ENCODE measurements at regions not wholly inside any gene's neighbourhood (a gene's known extent, or its start where the extent isn't known, plus 50 kb on each side); places are given as distances from the start of the nearest gene placed in this dataset.

- TF ChIP-seq CTCF (conservative IDR thresholded peaks at IDR 0.05), result no peak
- no peak for DNase-seq (ENCODE audit: extremely low spot score, unreplicated experiment)
- H3K4me3 Mint-ChIP-seq, result no peak overlapping the region
- peaks cover 5% of the 10 kb centered on the region for H3K9me3 Mint-ChIP-seq
- H3K27me3 Mint-ChIP-seq, result no peaks in the 10 kb centered on the region
- no peaks in the 10 kb centered on the region for H3K4me1 Mint-ChIP-seq (ENCODE audit: unreplicated experiment)
- H3K27ac Mint-ChIP-seq, result no peak overlapping the region
- no peaks in the 10 kb centered on the region for H3K36me3 Mint-ChIP-seq
These were observed 482.0 kb upstream of the LRRTM1 start for GRCh38 chr2:80786584-80786983.

- Mint-ChIP-seq H3K9me3 (peaks cover 5% of the 10 kb centered on the region), H3K4me3 (no peak overlapping the region), H3K27me3 (no peaks in the 10 kb centered on the region), H3K36me3 (no peaks in the 10 kb centered on the region), H3K4me1 (ENCODE audit: unreplicated experiment) (no peaks in the 10 kb centered on the region), H3K27ac (no peak overlapping the region)
- no peak for DNase-seq (ENCODE audit: extremely low spot score, unreplicated experiment)
- no peak for TF ChIP-seq CTCF (conservative IDR thresholded peaks at IDR 0.05)
These were observed 474.2 kb upstream of the LRRTM1 start for GRCh38 chr2:80778704-80779103.

- no peak for TF ChIP-seq CTCF (conservative IDR thresholded peaks at IDR 0.05)
- H3K9me3 Mint-ChIP-seq, result no peaks in the 10 kb centered on the region
- DNase-seq (ENCODE audit: extremely low spot score, unreplicated experiment), result no peak
These were observed 444.0 kb upstream of the LRRTM1 start for GRCh38 chr2:80748592-80748991.

GRCh38 chr2:80737047-80737446 is 432.5 kb upstream of the LRRTM1 start:
- H3K27ac Mint-ChIP-seq, result no peak overlapping the region
- H3K36me3 Mint-ChIP-seq, result no peaks in the 10 kb centered on the region
- no peak for TF ChIP-seq CTCF (conservative IDR thresholded peaks at IDR 0.05)
- H3K4me1 Mint-ChIP-seq (ENCODE audit: unreplicated experiment), result no peaks in the 10 kb centered on the region
- peaks cover 8% of the 10 kb centered on the region for H3K9me3 Mint-ChIP-seq
- no peak overlapping the region for H3K4me3 Mint-ChIP-seq
- no peak for DNase-seq (ENCODE audit: extremely low spot score, unreplicated experiment)
- H3K27me3 Mint-ChIP-seq, result no peaks in the 10 kb centered on the region

More at GRCh38 chr2:80748592-80748991, 444.0 kb upstream of the LRRTM1 start:
- no peak overlapping the region for H3K4me3 Mint-ChIP-seq
- no peaks in the 10 kb centered on the region for H3K36me3 Mint-ChIP-seq
- no peak overlapping the region for H3K27ac Mint-ChIP-seq
- no peaks in the 10 kb centered on the region for H3K27me3 Mint-ChIP-seq
- no peaks in the 10 kb centered on the region for H3K4me1 Mint-ChIP-seq (ENCODE audit: unreplicated experiment)

- H3K4me1 Mint-ChIP-seq (ENCODE audit: unreplicated experiment), result no peaks in the 10 kb centered on the region
- no peak for TF ChIP-seq CTCF (conservative IDR thresholded peaks at IDR 0.05)
- peaks cover 2% of the 10 kb centered on the region for H3K9me3 Mint-ChIP-seq
- H3K27ac Mint-ChIP-seq, result no peak overlapping the region
- H3K4me3 Mint-ChIP-seq, result no peak overlapping the region
- no peak for DNase-seq (ENCODE audit: extremely low spot score, unreplicated experiment)
- no peaks in the 10 kb centered on the region for H3K27me3 Mint-ChIP-seq
- no peaks in the 10 kb centered on the region for H3K36me3 Mint-ChIP-seq
These were observed 420.4 kb upstream of the LRRTM1 start for GRCh38 chr2:80725001-80725400.

- H3K27ac Mint-ChIP-seq, result no peak overlapping the region
- no peaks in the 10 kb centered on the region for H3K27me3 Mint-ChIP-seq
- no peaks in the 10 kb centered on the region for H3K9me3 Mint-ChIP-seq
These were observed 418.3 kb upstream of the LRRTM1 start for GRCh38 chr2:80722803-80723202.

More at GRCh38 chr2:80722803-80723202, 418.3 kb upstream of the LRRTM1 start:
- no peak for DNase-seq (ENCODE audit: extremely low spot score, unreplicated experiment)
- no peak for TF ChIP-seq CTCF (conservative IDR thresholded peaks at IDR 0.05)
- Mint-ChIP-seq H3K4me1 (ENCODE audit: unreplicated experiment) (no peaks in the 10 kb centered on the region), H3K4me3 (no peak overlapping the region), H3K36me3 (no peaks in the 10 kb centered on the region)
